TTC549 (cell line): ENCODE measurements at regions not wholly inside any gene's neighbourhood (a gene's known extent, or its start where the extent isn't known, plus 50 kb on each side); places are given as distances from the start of the nearest gene placed in this dataset.
"Not testable (repeated sequence)": the region's sequence is repeated elsewhere in the genome, so short reads cannot be mapped to it uniquely, and the experiment has no call there.

Source experiments
- FAIRE-seq: peaks from 2 replicates; lab custom pipeline; 2012; peaks lifted over from hg19 to GRCh38; lab: Jason Lieb, UNC

GRCh38 chr3:94336046-94336753, 273.3 kb downstream of the NSUN3 start:
- FAIRE-seq, result no peak

DNA sequence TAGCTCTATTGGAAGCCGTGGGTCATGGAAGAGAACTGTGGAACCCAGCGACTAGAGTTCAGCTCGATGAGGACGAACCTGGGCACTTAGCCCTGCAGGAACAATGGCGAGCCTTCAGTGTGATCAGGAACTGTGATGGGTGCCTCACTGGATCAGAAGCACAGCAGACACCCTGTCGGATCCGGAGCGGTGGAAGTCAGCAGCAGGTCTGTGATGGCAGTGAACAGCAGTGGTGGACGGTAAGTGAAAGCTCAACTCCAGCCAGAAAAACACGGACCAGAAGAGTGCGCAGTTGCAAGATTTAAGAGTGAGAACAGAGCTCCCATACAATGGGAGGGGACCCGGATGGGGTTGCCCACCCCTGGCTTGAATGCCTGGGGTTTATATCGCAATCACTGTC, 282.2 kb downstream of the NSUN3 start:
- FAIRE-seq, result no peak

- no peak for FAIRE-seq
Measured at GRCh38 chr3:94349310-94349878, 286.5 kb downstream of the NSUN3 start.

- FAIRE-seq, result no peak
Measured at GRCh38 chr3:94356581-94356980, 293.7 kb downstream of the NSUN3 start.

DNA sequence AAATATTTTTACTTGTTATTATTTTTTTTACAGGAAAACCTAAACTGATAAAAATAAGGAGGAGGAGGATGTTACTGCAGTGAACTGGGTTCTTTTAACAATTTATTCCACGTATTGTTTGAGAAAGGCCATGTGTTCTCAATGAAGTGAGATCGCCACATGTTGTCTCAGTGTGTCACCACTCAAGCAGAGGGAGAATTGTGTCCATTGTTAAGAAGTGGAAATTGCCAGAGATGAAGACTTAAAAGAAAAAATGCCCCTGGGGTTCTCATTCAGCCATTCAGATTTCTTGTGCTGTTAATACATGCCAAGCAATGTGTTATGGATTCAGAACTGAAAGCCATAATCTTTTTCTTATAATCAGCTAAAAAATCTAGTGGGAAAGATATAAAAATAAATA, 297.1 kb downstream of the NSUN3 start:
- FAIRE-seq, result no peak

DNA sequence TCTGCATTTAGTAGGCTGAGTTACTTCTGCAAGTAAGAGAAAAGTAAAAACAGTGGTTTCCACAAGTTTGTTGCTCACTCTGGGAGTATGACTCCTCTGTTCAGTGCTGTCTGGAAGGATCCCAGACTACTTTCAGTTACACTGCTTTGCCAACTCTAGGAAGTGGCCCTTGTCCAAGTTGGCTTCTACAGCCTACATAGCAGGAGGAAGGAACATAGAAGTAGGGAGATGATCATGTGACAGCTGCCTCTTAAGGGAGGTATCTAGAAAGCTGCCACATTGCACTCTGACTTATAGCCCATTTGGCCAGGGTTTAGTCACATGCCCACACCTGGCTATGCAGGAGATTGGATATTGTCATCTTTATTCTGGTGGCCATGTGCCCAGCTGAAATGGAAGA, 298.1 kb downstream of the NSUN3 start:
- FAIRE-seq, result no peak

DNA sequence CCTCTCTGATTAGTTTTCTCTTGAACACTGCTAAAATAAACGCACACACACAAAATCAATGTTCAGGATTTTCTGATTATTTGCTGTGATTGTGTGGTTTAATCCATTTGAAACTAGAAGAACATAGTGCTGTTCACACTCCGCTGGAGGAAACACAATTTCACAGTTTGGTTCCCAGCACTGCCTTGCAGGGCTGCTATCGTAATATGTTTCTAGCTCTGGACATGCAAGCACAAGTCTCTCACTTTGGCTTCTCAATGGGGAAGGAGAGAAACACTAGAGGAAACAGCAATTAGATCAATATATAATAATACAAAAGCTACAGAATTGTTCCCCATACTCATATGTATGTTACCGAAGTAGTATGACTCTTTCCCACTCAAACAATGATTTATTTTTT, 299.5 kb downstream of the NSUN3 start:
- FAIRE-seq, result no peak

DNA sequence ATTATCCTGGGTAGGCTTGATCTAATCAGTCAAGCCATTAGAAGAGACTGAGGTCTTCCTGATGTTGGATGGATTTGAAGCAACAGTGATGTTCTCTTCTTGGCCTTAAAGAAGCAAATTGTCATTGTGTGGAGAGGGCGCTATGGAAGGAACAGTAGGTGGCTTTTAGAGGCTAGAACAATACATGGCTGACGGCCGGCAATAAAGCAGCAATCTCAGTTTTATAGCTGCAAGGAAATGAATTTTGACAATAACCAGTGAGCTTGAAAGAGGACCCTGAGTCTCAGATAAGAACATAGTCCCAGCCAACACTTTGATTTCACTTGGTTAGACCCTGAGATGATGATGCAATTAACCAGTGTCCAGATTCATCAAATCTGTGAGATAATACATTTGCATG, 302.1 kb downstream of the NSUN3 start:
- no peak for FAIRE-seq

DNA sequence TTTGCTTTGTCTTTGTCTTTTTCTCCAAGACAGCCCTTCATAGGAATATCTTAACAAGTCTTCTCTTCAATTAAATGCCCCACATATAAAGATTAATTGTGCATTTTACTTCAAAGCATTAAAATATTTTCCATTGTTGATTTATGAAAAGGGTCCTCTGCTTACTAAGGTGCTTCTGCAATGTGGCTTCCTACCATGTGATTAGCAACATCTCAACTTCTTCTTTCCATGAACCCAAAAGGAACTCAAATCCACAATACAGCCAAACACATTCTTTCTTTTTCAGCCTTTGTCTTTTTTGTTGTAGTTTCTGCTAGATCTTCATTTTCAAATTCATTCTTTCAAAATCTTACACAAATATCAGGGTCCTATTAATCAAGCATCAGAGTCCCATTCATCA, 309.2 kb downstream of the NSUN3 start:
- FAIRE-seq, result no peak

- no peak for FAIRE-seq
Measured at GRCh38 chr3:94373456-94373855, 310.6 kb downstream of the NSUN3 start.

GRCh38 chr3:94374439-94375161, 311.7 kb downstream of the NSUN3 start:
- no peak for FAIRE-seq

GRCh38 chr3:94377123-94377696, 314.3 kb downstream of the NSUN3 start:
- not testable (repeated sequence) for FAIRE-seq

- not testable (repeated sequence) for FAIRE-seq
Measured at GRCh38 chr3:94377863-94378262, 315.0 kb downstream of the NSUN3 start.

- FAIRE-seq, result no peak
Measured at GRCh38 chr3:94378322-94378721, 315.5 kb downstream of the NSUN3 start.

DNA sequence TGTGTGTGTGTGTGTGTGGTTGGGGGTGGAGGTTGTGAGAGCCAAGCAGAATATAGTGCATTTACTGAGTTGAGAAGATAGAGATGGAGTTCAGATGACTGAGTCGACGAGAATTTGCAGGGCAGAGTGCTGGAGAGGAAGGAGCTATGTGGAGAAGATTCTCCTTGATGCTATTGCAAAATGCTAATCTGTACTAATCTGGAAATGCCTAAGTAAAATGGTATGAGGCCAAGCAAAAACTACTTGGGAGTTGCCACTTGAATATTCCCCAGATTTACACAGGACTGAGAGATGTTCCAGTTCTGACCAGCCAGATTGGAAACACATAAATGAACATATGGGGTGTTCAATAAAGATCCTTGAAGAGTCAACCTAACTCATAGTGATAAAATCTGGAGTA, 316.4 kb downstream of the NSUN3 start:
- FAIRE-seq, result no peak

- no peak for FAIRE-seq
Measured at GRCh38 chr3:94394885-94395284, 332.0 kb downstream of the NSUN3 start.

- no peak for FAIRE-seq
Measured at GRCh38 chr3:94395851-94396250, 333.0 kb downstream of the NSUN3 start.

GRCh38 chr3:94398036-94398435, 335.2 kb downstream of the NSUN3 start:
- no peak for FAIRE-seq

DNA sequence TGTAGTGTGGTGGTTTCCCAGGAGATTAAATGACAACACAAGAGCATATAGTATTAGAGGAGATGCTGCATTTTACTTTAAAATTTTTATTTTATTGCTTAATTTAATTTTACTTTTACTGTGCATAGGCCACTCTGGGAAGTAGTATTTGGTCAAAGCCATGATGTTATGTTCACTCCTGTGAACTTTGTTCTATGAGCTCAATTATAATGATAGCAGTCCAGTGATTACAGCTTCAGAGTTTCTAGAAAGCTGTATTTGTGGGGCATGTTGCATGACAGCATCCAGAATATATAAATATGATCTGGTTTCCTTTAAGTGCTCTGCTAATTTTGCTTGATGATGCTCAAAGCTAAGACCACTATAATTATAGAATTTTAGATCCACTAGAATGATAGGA, 338.6 kb downstream of the NSUN3 start:
- no peak for FAIRE-seq

DNA sequence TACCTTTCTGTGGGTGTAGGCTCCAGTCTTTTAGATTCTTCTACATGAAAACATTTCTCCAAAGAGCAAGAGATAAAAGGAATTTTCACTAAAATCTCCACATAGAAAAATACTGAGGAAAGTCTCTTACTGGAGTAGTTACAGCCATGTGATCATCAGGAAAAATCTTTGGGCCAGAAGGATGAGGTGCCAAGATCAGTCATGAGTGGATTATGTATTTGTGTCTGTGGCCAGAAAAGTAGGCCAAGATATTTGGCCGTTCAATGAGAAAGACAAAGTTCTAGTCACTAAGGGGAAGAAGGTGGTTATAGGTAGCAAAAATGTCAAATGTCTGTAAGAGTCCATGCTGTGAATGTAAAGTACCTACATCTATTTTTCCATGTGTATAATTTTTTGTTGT, 339.3 kb downstream of the NSUN3 start:
- FAIRE-seq, result no peak

DNA sequence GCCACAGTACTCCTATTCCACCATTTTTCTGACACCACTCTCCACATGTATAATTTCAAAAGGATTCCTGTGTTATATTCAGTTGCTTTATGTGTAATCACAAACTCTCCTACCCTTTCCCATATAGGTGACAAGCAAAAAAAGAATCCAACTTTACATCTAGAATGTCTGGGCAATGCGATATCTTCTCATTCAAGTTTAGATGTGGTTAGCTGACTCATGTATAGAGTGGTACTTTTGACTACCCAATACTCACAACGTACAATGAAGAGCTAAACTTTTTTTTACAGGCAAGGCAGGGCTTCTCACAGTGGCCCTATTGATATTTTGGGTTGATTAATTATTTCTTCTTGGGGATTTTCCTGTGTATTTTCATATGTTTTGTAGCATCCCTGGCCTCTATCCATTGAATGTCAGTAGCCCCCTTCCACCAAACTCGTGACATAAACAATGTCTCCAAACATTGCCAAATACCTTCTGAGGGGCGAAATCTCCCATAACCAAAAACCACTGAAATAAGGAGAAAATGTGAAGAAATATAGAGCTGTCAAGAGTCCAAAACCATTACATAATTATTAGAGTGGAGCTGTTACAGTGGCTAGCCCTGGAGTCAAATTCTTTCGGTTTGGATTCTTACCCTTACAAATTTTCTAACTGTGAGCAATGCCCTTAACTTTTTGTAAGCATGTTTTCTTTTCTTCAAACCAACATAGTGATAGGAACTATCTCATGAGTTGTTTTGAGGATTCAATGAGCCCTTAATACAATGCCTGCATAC, 342.6 kb downstream of the NSUN3 start:
- FAIRE-seq, result no peak

DNA sequence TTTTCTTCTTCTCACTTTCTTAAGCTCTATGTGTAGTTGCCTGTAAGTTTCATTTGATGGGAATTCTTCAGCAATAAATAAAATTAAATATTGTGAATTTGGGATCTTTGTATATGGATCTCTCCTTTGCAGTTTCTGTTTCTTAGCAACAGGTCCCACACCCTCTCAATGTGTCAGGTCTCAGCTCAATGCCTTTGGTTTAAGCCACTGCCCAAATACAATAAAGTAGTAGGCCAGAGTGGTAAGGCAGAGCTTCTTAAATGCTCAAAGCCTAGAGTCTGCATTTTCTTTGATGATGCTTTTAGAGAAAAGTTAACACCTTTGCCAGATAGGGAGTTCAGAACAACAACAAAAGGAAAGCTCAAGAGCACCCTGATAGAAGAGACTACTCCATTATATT, 343.7 kb downstream of the NSUN3 start:
- FAIRE-seq, result no peak

- not testable (repeated sequence) for FAIRE-seq
Measured at GRCh38 chr3:94412936-94413335, 350.1 kb downstream of the NSUN3 start.
